Ishikawa (cell line): ENCODE measurements at regions not wholly inside any gene's neighbourhood (a gene's known extent, or its start where the extent isn't known, plus 50 kb on each side); places are given as distances from the start of the nearest gene placed in this dataset.

Experiments used
- CEBPB ChIP-seq: IDR thresholded peaks from 2 replicates; pipeline ENCODE4 v1.6.1; 2012
- CREB1 ChIP-seq: IDR thresholded peaks from 2 replicates; pipeline ENCODE4 v1.6.1; 2012; ENCODE audit warnings: low read depth
- EGR1 ChIP-seq: IDR thresholded peaks from 2 replicates; pipeline ENCODE4 v1.6.1; 2012
- EP300 ChIP-seq: IDR thresholded peaks from 2 replicates; pipeline ENCODE4 v1.6.1; 2012; ENCODE audit warnings: borderline replicate concordance
- FOXM1 ChIP-seq: IDR thresholded peaks from 2 replicates; pipeline ENCODE4 v1.6.1; 2012; ENCODE audit warnings: low read depth, borderline replicate concordance
- NFIC ChIP-seq: IDR thresholded peaks from 2 replicates; pipeline ENCODE4 v1.6.1; 2012
- RAD21 ChIP-seq: IDR thresholded peaks from 2 replicates; pipeline ENCODE4 v1.6.1; 2012; ENCODE audit warnings: low read depth
- TAF1 ChIP-seq: IDR thresholded peaks from 2 replicates; pipeline ENCODE4 v1.6.1; 2012; ENCODE audit warnings: low read depth, mild to moderate bottlenecking
- TCF12 ChIP-seq: IDR thresholded peaks from 2 replicates; pipeline ENCODE4 v1.6.1; 2012; ENCODE audit warnings: low read depth
- TEAD4 ChIP-seq: IDR thresholded peaks from 2 replicates; pipeline ENCODE4 v1.6.1; 2012
- YY1 ChIP-seq: IDR thresholded peaks from 2 replicates; pipeline ENCODE4 v1.6.1; 2012; ENCODE audit warnings: low read depth
- ZBTB7A ChIP-seq: IDR thresholded peaks from 2 replicates; pipeline ENCODE4 v1.6.1; 2012; ENCODE audit warnings: low read depth
- TF ChIP-seq, protein P1 (sequence below): IDR thresholded peaks from 2 replicates; pipeline ENCODE4 v1.6.1; 2012
- TF ChIP-seq, protein P2 (sequence below): IDR thresholded peaks from 2 replicates; pipeline ENCODE4 v1.6.1; 2012
- TF ChIP-seq, protein P3 (sequence below): IDR thresholded peaks from 2 replicates; pipeline ENCODE4 v1.6.1; 2012; ENCODE audit warnings: low read depth, mild to moderate bottlenecking

DNA sequence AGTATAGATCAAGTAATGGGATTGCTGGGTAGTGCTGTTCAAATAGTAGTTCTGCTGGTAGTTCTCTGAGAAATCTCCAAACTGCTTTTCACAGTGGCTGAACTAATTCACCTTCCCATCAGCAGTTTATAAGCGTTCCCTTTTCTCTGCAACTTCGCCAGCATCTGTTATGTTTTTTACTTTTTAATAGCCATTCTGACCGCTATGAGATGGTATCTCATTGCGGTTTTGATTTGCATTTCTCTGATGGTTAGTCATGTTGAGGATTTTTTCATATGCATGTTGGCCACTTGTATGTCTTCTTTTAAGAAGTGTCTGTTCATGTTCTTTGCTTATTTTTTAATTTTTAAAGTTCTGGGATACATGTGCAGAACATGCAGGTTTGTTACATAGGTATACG, 279.2 kb upstream of the NREP start:
- TF ChIP-seq CEBPB: no peak
- TF ChIP-seq TAF1: no peak
- TF ChIP-seq, protein P1, sequence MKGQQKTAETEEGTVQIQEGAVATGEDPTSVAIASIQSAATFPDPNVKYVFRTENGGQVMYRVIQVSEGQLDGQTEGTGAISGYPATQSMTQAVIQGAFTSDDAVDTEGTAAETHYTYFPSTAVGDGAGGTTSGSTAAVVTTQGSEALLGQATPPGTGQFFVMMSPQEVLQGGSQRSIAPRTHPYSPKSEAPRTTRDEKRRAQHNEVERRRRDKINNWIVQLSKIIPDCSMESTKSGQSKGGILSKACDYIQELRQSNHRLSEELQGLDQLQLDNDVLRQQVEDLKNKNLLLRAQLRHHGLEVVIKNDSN: no peak
- TF ChIP-seq YY1: no peak
- TF ChIP-seq NFIC: no peak
- TF ChIP-seq TEAD4: no peak
- no peak for TF ChIP-seq RAD21
- TF ChIP-seq ZBTB7A: no peak
- TF ChIP-seq EGR1: no peak

DNA sequence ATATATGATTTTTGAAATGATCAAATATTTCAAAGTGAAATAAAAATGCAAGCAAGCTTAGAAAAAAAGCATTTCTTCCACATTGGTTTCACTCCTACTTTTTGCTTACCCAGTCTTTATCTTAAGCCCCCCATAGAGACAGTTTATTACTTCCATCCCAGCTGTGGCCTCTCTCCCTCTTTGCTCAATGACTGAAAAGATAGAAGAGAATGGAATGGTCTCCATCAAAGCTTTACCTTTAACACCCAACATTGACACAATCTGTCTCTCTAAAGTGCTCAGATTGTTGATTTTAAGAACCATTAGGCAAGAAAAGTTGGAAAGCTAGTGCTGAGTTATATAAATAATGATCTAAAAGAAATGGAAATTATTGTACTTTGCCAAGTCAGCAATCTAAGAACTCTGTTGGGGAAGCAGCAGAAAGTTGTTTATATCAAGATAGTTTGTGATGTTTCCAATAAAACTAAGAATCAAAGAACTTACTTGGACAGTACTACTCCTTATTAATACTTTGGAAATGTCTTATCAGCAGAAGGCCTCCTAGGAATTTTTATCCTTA, 277.5 kb upstream of the NREP start:
- TF ChIP-seq EGR1 (no peak), YY1 (no peak), CEBPB (no peak), NFIC (no peak), RAD21 (no peak), TEAD4 (no peak), CREB1 (no peak)

DNA sequence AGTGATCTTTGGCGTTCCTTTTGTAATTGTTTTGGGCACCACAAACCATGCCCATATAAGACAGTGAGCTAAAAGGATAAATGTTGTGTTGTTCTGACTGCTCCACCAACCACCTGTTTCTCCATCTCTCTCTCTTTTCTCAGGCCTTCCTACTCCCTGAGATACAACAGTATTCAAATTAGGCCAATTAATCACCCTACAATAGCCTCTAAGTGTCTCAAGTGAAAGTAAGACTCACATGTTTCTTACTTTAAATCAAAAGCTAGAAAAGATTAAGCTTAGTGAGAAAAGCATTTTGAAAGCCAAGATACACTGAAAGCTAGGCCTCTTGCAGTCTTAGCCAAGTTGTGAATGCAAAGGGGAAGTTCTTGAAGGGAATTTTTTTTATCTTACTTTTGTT, 268.8 kb upstream of the NREP start:
- no peak for TF ChIP-seq CEBPB
- TF ChIP-seq EGR1: no peak
- no peak for TF ChIP-seq YY1
- TF ChIP-seq, protein P2, sequence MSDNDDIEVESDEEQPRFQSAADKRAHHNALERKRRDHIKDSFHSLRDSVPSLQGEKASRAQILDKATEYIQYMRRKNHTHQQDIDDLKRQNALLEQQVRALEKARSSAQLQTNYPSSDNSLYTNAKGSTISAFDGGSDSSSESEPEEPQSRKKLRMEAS: no peak
- no peak for TF ChIP-seq CREB1
- no peak for TF ChIP-seq TAF1
- no peak for TF ChIP-seq TEAD4
- TF ChIP-seq TCF12: no peak
- no peak for TF ChIP-seq EP300
- no peak for TF ChIP-seq RAD21
- TF ChIP-seq NFIC: no peak
- no peak for TF ChIP-seq FOXM1
- TF ChIP-seq, protein P1: no peak
- TF ChIP-seq, protein P3, sequence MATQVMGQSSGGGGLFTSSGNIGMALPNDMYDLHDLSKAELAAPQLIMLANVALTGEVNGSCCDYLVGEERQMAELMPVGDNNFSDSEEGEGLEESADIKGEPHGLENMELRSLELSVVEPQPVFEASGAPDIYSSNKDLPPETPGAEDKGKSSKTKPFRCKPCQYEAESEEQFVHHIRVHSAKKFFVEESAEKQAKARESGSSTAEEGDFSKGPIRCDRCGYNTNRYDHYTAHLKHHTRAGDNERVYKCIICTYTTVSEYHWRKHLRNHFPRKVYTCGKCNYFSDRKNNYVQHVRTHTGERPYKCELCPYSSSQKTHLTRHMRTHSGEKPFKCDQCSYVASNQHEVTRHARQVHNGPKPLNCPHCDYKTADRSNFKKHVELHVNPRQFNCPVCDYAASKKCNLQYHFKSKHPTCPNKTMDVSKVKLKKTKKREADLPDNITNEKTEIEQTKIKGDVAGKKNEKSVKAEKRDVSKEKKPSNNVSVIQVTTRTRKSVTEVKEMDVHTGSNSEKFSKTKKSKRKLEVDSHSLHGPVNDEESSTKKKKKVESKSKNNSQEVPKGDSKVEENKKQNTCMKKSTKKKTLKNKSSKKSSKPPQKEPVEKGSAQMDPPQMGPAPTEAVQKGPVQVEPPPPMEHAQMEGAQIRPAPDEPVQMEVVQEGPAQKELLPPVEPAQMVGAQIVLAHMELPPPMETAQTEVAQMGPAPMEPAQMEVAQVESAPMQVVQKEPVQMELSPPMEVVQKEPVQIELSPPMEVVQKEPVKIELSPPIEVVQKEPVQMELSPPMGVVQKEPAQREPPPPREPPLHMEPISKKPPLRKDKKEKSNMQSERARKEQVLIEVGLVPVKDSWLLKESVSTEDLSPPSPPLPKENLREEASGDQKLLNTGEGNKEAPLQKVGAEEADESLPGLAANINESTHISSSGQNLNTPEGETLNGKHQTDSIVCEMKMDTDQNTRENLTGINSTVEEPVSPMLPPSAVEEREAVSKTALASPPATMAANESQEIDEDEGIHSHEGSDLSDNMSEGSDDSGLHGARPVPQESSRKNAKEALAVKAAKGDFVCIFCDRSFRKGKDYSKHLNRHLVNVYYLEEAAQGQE: no peak
- no peak for TF ChIP-seq ZBTB7A

DNA sequence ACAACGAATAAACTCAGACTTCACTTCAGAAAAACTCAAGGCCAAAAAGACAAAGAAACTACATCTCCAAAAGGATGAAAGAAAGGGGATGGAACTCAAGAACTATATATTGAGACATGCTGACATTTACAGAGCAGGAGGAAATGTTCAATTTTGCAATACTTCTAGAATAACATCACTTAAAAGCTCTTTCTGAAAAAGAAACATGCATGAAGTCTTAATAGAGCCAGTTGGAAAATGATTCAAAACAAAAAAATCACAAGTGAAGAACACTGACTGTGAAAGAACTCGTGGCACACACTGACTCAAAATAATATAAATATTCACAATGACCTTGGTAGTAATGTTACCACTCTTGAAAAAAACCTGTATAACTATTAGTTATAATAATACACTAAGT, 267.8 kb upstream of the NREP start:
- TF ChIP-seq TCF12 (no peak), ZBTB7A (no peak), YY1 (no peak), EP300 (no peak), RAD21 (no peak), EGR1 (no peak), NFIC (no peak), CREB1 (no peak), TEAD4 (no peak), FOXM1 (no peak), TAF1 (no peak), CEBPB (no peak)
- TF ChIP-seq, protein P2: no peak
- TF ChIP-seq, protein P1: no peak
- TF ChIP-seq, protein P3: no peak

DNA sequence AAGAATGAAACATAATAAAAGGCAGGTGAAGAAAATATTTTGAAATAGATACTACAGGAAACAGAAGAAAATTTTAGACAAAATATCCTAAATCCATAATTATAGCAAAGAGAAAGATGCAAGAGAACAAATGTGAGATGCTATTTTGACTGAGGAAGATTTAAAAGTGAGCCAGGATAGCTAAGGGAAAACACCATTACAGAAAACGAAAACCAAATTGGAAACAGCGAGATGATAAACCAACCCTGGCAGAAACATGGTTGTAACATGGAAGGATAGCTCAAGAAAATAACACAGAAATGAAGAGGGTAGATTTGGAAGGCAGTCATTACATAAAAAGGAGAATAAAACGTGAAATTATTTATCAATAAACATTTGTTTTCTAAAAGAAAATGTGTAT, 267.2 kb upstream of the NREP start:
- TF ChIP-seq RAD21 (no peak), CREB1 (no peak), TEAD4 (no peak), ZBTB7A (no peak), TAF1 (no peak), FOXM1 (no peak), EP300 (no peak), EGR1 (no peak), CEBPB (no peak), NFIC (no peak)
- TF ChIP-seq, protein P1: no peak
- TF ChIP-seq, protein P3: no peak
